ES-I3 (cell line): ENCODE measurements at regions not wholly inside any gene's neighbourhood (a gene's known extent, or its start where the extent isn't known, plus 50 kb on each side); places are given as distances from the start of the nearest gene placed in this dataset.
"Not testable (repeated sequence)": the region's sequence is repeated elsewhere in the genome, so short reads cannot be mapped to it uniquely, and the experiment has no call there.

Source experiments
- H3K36me3 ChIP-seq: 2 replicates; pipeline ENCODE4 v1.6.1; 2013; ENCODE audit warnings: mild to moderate bottlenecking, low read length, control low read depth, moderate library complexity; ENCODE audit not compliant: insufficient read depth
- H3K4me1 ChIP-seq: 2 replicates; pipeline ENCODE4 v1.6.1; 2013; ENCODE audit warnings: mild to moderate bottlenecking, control low read depth, low read length; ENCODE audit not compliant: insufficient read depth
- H3K9ac ChIP-seq: 2 replicates; pipeline ENCODE4 v1.6.1; 2013; ENCODE audit warnings: low read depth, mild to moderate bottlenecking, low read length, moderate library complexity
- H3K9me3 ChIP-seq: 2 replicates; pipeline ENCODE4 v1.6.1; 2013; ENCODE audit warnings: mild to moderate bottlenecking, low read length, moderate library complexity; ENCODE audit not compliant: control insufficient read depth, insufficient read depth

GRCh38 chr12:93237235-93237915 lies 140.3 kb upstream of the NUDT4 start:
- Histone ChIP-seq H3K9ac (no peak overlapping the region), H3K36me3 (no peaks in the 10 kb centered on the region), H3K9me3 (peaks cover 9% of the 10 kb centered on the region), H3K4me1 (no peaks in the 10 kb centered on the region)

GRCh38 chr12:93238512-93239262 lies 139.0 kb upstream of the NUDT4 start:
- not testable (repeated sequence) for H3K36me3 ChIP-seq, H3K9ac ChIP-seq, H3K4me1 ChIP-seq, H3K9me3 ChIP-seq

- H3K36me3 ChIP-seq, H3K9me3 ChIP-seq, H3K4me1 ChIP-seq, H3K9ac ChIP-seq: not testable (repeated sequence)
Measured at GRCh38 chr12:93239789-93240188, 137.9 kb upstream of the NUDT4 start.

- Histone ChIP-seq H3K4me1 (no peaks in the 10 kb centered on the region), H3K9me3 (peaks cover 9% of the 10 kb centered on the region), H3K9ac (no peak overlapping the region), H3K36me3 (no peaks in the 10 kb centered on the region)
Measured at GRCh38 chr12:93242154-93242972, 135.4 kb upstream of the NUDT4 start.

GRCh38 chr12:93243382-93243688 lies 134.4 kb upstream of the NUDT4 start:
- Histone ChIP-seq H3K4me1 (no peaks in the 10 kb centered on the region), H3K9me3 (peaks cover 4% of the 10 kb centered on the region; the same call in 1 of the 2 replicates), H3K36me3 (no peaks in the 10 kb centered on the region), H3K9ac (no peak overlapping the region)

GRCh38 chr12:93243689-93244513 lies 133.8 kb upstream of the NUDT4 start:
- Histone ChIP-seq H3K9me3 (peaks cover 4% of the 10 kb centered on the region; the same call in 1 of the 2 replicates), H3K9ac (no peak overlapping the region), H3K36me3 (no peaks in the 10 kb centered on the region), H3K4me1 (no peaks in the 10 kb centered on the region)

- Histone ChIP-seq H3K4me1 (no peaks in the 10 kb centered on the region), H3K9me3 (peaks cover 2% of the 10 kb centered on the region; the same call in 1 of the 2 replicates), H3K36me3 (no peaks in the 10 kb centered on the region), H3K9ac (no peak overlapping the region)
Measured at GRCh38 chr12:93244514-93245077, 133.1 kb upstream of the NUDT4 start.

- H3K36me3 ChIP-seq, result no peaks in the 10 kb centered on the region
Measured at GRCh38 chr12:93245543-93245942, 132.2 kb upstream of the NUDT4 start.

GRCh38 chr12:93247313-93247991 lies 130.3 kb upstream of the NUDT4 start:
- H3K36me3 ChIP-seq, result no peaks in the 10 kb centered on the region; the same call in 1 of the 2 replicates
- H3K4me1 ChIP-seq, result no peaks in the 10 kb centered on the region
- H3K9ac ChIP-seq, result no peak overlapping the region
- no peaks in the 10 kb centered on the region for H3K9me3 ChIP-seq

More at GRCh38 chr12:93245543-93245942, 132.2 kb upstream of the NUDT4 start:
- H3K9me3 ChIP-seq, result no peaks in the 10 kb centered on the region
- no peaks in the 10 kb centered on the region for H3K4me1 ChIP-seq
- no peak overlapping the region for H3K9ac ChIP-seq

GRCh38 chr12:93252221-93252620 lies 125.5 kb upstream of the NUDT4 start:
- H3K9ac ChIP-seq, result no peak overlapping the region
- no peaks in the 10 kb centered on the region; the same call in 1 of the 2 replicates for H3K36me3 ChIP-seq
- H3K9me3 ChIP-seq, result peaks cover 4% of the 10 kb centered on the region
- no peaks in the 10 kb centered on the region for H3K4me1 ChIP-seq

- H3K36me3 ChIP-seq, result no peaks in the 10 kb centered on the region; the same call in 1 of the 2 replicates
- H3K9me3 ChIP-seq, result peaks cover 4% of the 10 kb centered on the region
- H3K9ac ChIP-seq, result no peak overlapping the region
- no peaks in the 10 kb centered on the region for H3K4me1 ChIP-seq
Measured at GRCh38 chr12:93254911-93255310, 122.8 kb upstream of the NUDT4 start.

- Histone ChIP-seq H3K9ac (no peak overlapping the region), H3K9me3 (peaks cover 4% of the 10 kb centered on the region)
Measured at GRCh38 chr12:93256256-93256969, 121.3 kb upstream of the NUDT4 start.

More at GRCh38 chr12:93256256-93256969, 121.3 kb upstream of the NUDT4 start:
- Histone ChIP-seq H3K4me1 (no peaks in the 10 kb centered on the region), H3K36me3 (no peaks in the 10 kb centered on the region; the same call in 1 of the 2 replicates)
